ENCODE measurements at regions not wholly inside any gene's neighbourhood (a gene's known extent, or its start where the extent isn't known, plus 50 kb on each side); places are given as distances from the start of the nearest gene placed in this dataset.

DNA sequence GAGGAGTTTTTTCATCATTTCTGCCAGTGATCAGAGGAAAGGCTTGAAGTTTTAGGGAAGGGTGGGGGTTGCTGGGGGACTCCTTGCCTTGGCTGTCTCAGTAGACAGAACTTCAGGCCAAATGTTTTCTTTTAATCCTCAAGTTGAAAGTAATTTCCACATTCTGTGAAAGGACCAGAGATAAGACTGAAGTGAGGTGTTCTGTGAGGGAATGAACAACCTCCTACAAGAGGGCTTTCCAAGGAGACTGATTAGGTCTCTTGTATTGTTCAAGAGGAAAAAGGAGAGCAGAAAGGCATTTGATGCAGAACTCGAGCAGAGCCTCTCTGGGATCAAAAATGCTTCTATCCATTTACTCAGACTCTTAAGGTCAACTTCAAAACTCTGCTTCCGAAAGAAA, 282.1 kb upstream of the ATP10B start:
- DNase-seq (ENCODE audit: low spot score): no peak

DNA sequence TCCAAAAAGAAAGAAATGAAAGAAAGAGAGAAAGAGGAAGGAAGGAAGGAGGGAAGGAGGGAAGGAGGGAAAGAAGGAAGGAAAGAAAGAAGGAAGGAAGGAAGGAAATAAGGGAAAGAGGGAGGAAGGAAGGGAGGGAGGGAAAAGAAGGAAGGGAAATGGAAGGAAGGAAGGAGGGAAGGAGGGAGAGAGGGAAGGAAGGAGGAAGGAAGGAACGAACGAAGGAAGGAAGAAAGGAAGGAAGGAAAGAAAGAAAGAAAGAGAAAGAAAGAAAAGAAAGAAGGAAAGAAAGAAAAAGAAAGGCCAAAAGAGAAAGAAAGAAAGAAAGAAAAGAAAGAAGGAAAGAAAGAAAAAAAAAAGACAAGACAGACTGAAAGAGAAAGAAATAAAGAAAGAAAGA, 263.9 kb upstream of the ATP10B start:
- no peak for DNase-seq (ENCODE audit: low spot score)

DNA sequence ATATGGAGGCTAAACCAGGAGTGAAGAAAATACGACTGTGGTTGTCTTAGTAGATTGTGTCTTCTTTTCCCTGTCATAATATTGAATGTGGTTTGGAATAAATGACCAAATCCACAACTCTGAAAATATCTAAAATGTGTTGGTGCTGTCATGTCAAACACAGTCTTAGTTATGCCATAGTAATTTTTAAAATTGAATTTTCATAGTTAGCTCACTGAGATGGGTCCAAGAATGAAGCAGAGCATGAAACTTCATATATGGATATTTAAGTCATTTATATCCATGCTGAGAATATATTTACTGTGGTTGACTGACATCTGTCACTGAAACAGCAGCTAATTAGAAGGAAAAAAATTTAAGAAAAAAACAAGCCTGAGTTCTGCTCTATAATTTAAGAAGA, 260.4 kb upstream of the ATP10B start:
- DNase-seq (ENCODE audit: low spot score): no peak

DNA sequence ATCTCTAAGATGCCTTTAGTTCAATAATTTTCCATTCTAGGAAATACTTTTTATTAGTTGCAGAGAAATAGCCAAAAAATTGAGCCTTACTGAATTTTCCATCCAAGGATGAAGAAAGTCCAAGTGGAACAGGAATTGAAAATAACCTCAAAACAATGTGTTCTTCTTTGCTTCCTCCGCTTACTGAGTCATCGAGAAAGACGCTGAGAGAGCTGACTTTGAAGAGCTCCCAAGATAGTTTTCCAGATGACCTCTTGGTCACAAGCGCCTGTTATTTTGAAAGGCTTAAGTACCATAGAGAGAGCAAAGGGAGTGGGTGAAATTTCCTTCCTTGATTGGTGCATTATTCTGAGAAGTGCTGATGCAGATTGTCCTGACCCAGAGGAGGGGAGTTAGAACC, 253.5 kb upstream of the ATP10B start:
- DNase-seq (ENCODE audit: low spot score): no peak

DNA sequence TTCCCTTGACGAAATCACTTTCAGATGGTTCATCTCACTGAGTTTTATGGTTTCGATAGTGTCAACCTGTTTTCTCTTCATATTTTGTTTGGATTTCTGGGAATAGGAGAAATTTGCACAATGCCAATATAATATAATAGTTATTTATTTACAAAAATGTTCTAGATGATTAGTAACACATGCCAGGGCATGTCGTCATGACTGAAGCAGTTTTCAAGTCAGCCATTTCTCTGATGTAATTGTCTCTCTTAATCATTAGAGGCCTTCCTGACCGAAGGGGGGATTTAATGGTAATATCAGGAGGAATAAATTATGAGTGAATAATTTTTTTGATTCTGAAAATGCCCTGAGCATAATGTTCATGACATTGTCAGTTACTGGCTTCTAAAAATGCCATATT, 246.5 kb upstream of the ATP10B start:
- no peak for DNase-seq (ENCODE audit: low spot score)

DNA sequence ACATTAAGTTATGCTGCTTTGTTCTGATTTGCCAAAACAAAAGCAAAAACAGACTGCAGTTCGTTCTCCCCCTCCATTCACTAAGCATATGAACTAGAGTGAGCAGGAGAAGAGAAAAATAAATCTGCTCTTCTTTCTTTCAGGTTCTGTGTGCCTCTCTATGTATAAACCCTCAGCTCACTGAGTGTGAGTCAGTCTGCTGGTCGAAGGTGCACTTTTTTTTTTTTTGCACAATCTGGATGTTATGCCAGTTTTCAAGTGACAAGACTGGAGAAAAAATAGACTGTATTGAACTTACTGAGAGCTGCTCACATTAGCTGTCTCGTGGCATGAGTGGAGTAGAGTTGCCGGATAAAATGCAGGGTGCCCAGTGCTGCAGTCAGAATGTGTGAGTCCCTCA, 244.6 kb upstream of the ATP10B start:
- no peak for DNase-seq (ENCODE audit: low spot score)

DNA sequence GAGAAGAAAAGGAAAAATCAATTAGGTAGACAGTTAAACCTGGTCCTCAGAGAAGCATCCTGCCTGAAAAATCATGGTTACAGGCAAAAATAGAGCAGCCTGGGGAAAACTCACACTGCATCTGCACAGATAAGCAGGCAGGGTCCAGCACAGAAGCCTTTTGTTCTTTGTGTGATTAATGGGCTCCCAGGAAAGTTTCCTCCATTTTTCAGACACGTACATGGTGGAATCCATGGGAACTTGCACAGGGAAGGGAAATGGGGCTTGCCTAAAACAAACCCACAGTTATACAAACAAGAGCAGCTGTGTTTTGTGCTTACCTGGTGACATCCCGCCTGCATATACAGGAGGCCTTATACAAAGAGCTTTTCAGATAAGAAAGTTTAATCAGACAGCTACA, 243.9 kb upstream of the ATP10B start:
- no peak for DNase-seq (ENCODE audit: low spot score)

DNA sequence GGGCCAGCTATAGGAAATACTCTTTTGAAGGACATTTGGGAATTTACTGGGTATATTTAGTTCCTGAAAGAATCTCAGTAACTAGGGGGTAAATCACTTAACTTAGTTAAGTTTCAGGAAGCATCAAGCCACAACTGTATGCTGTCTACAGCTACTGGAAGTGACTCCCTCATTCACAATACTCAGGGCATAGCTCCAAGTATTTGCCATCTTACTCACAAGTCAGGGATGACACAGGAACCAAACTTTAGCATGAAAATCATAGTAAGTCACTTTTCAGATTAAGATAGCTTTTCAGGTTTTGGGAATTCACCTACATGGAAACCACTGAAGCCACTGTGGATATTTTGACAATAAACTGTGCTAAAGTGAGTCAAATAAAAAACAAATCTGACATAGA, 242.4 kb upstream of the ATP10B start:
- DNase-seq (ENCODE audit: low spot score): no peak

DNA sequence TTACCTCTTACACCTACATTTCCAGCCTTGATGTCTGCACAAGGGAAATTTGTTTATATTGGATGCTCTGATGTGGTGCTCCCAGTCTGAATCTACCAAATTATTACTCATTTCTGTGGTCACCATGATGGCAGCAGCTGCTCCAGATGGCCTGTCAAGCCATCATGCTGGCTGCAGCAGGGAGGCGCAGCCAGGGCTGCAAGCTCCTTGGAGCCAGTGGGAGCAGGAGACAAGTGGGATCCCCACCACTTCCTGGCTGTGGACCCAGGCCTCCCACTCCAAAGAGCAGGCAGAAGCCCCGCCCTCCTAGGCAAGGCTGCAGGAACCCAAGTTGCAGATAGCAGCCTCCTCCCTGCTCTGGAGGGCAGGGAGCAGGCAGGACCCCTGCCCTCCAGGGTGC, 241.1 kb upstream of the ATP10B start:
- DNase-seq (ENCODE audit: low spot score): no peak

DNA sequence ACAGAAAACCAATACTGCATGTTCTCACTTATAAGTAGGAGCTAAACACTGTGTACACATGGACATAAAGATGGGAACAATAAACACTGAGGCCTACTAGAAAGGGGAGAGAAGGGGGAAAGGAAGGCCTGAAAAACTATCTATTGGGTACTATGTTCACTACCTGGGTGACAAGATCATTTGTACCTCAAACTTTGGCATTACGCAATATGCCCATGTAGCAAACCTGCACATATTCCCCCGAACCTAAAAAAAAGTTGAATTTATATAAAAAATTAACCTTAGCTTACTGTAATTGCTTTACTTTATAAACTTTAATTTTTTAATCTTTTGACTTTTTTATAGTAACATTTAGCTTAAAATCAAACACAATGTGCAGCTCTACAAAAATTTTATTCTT, 237.6 kb upstream of the ATP10B start:
- no peak for DNase-seq (ENCODE audit: low spot score)

DNA sequence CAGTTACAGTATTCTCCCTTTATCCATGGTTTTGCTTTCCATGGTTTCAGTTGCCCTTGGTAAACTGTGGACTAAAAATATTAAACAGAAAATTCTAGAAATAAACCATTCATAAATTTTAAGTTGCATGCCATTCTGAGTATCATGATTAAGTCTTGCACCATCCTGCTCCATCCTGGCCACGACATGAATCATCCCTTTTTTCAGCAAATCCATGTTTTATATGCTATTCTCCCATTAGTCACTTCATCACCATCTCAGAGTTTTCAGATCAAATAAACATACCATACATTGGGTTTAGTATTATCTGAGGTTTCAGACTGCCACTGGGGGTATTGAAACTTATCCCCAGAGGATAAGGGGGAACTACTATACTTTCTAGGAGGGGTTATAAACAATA, 234.4 kb upstream of the ATP10B start:
- no peak for DNase-seq (ENCODE audit: low spot score)

DNA sequence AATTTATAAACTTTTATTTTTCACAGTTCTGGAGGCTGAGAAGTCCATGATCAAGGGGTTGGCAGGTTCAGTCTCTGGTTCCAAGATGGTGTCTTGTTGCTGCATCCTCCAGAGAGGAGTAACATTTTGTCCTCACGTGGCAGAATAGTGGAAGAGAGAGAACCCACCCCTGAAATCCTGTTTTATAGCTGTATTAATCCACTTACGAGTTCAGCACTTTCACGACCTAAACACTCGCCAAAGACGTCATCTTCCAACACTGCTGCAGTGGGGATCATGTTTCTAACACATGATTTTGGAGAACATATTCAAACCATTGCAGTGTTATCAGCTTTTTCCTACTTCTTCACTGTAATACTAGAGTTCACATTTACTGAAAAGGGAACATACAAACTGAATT, 233.0 kb upstream of the ATP10B start:
- DNase-seq (ENCODE audit: low spot score): no peak

DNA sequence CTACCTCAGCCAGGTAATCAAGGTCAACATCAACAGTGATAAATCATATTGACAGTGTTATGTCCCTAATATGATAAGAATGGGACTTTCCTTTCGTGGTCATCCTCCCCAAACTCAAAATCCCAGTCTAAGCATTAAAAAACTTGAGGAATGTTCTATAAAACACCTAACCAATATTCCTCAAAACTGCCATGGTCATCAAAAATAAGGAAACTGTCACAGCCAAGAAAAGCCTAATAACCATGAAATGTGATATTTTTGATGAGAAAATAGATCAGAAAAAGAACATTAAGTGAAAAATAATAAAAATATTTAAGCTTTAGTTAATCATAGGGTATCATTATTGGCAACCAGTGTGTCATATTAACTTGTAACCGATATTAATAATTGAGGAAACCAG, 232.1 kb upstream of the ATP10B start:
- DNase-seq (ENCODE audit: low spot score): no peak

DNA sequence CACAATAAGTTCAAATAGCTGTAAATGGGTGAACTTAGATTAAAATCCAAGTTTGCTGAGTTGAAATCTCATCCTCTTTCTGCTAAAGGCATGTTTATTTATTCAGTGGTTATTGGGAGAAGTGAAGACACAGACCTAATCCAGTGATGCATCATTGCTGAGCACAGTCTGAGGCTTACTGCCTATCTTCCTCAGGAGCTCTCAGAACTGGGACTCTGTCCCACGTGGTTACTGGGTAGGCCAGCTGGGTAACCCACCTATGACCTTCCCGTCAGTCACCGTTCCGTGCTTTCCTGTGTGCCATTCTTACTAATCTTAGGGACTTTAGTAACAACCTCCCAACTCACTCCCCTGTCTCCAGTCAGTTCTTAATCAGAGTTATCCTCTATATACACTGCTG, 226.8 kb upstream of the ATP10B start:
- no peak for DNase-seq (ENCODE audit: low spot score)

DNA sequence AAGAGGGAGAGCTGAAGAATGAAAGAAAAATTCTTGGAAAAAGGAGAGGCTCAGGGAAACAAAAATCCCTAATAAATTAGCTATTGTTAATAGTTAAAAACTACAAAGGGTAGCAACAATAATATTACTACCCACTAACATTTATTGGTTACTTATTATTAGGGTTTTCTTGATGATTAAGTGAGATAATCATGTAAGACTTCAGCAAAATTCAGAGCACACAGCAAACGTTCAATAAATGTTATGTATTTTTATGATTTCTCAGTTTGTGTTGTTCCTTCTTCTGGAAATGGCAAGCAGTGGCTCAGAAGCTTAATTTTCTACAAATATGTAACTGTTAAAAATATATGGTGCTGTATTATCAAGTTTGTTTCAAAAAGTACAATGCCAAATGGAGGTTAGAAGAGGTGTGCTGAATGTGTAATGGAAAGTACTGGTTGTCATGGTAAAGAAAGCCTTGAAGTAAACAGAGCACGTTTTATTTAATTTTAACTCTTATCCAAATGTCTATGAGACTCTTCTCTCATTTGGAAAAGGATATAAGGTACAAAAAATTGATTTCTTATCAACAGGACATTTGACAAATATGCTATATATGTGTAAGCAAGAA, 226.0 kb upstream of the ATP10B start:
- DNase-seq (ENCODE audit: low spot score): no peak

DNA sequence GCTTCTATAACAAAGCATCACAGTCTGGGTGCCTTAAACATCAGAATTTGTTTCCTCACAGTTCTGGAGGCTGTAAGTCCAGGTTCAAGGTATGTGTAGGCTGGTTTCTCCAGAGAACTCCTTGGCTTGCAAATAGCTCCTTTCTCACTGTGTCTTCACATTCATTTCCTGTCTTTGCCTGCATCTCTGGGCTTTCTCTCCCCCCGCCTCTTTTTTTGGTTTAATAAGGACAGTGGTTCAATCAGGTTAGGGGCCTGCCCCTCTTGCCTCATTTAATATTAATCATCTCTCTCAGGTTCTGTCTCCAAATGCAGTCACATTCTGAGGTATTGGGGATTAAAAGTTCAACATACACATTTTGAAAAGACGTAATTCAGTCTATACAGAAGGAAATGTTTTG, 225.5 kb upstream of the ATP10B start:
- DNase-seq (ENCODE audit: low spot score): no peak

DNA sequence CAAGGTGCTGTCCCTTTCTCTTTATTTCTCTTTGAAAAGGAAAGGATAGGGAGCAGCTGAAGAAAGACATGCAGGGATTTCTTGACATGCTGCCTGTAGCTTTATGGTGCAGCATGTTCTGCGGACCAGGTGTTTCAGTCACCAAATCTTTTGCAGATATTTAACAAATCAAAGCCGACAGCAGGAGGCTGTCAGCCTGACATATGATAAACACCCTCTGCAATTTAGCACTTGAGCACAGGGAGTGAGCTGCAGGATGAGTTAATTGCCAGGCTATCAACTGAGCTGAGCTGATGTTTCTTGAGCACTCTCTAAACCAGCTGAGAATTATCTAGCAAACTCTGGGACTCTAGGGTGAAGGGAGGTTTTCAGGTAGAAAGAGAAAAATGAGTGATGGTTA, 212.8 kb upstream of the ATP10B start:
- DNase-seq (ENCODE audit: low spot score): no peak

DNA sequence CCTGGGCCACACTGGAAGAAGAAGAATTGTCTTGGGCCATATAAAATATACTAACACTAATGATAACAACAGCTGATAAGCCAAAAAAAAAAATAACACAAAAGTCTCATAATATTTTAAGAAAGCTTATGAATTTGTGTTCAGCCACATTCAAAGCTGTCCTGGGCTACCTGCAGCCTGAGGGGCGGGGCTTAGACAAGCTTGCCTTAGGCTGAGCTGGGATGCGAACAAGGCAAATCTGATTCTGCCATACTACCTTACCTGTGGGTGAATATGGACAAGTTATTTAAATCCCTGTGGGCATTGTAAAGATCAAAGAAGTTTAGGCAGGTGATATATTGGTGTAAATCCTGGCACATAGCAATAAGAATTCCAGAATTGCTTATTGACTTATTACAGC, 212.3 kb upstream of the ATP10B start:
- DNase-seq (ENCODE audit: low spot score): no peak

DNA sequence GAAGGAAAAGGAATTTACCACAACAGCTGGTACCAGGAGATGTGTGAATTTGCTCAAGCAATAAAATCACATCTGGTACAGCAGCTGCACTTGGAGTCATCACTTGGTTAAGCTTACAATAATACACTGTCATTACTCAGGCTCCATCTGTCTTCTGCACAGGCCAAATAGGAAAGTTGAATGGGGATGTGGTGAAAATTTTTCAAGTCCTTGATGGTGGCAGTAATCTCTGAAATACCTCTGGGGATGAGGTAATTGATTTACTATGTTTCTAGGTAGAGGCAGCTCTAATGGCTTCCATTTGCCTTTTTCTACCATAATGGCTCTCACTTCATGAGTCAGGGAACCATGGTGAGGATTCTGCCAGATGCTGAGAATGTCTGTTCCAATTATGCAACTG, 206.8 kb upstream of the ATP10B start:
- DNase-seq (ENCODE audit: low spot score): no peak

DNA sequence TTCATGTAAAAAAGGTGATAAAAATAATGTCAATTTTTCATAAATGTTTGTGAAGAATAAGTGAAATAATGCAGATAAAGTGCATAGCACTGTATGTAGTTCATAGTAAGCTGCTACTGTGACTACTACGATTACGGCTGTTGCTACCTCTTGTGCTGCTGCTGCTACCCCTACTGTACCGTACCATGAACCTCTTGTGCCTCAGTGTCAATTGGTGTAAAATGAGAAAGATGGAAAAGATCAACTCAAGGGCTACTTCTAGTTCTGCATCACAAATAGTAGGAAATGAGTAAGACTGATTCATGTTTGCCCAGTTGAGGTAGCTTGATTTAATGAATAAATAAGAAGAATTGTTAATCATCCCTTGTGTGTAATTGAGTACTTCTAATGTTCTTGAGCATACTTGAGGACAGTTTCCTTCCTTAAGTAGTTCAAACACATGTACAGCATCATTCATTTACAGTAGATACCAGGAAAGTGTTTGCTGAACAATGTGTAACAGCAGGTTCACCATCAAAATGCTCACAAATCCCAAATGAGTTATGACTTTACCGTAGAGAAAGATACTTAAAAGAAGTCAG, 200.0 kb upstream of the ATP10B start:
- DNase-seq (ENCODE audit: low spot score): no peak

DNA sequence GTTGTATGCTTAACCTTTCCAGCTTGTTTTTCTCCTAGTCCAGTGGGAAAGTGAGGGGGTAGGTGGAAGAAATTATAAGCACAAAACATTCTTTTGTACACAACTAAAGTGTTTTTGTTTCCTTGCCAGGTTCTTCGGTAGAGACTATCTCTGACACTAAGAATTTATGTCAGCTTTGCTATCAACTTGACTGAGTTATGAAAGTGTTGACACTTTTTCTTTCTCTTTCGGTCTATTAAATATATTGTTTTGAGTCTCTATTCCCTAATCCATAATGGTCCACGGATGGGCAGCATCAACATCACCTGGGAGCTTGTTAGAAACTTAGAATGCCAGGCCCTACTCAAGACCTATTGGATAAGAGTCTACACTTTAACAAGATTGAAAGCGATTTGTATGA, 195.0 kb upstream of the ATP10B start:
- DNase-seq (ENCODE audit: low spot score): no peak

DNA sequence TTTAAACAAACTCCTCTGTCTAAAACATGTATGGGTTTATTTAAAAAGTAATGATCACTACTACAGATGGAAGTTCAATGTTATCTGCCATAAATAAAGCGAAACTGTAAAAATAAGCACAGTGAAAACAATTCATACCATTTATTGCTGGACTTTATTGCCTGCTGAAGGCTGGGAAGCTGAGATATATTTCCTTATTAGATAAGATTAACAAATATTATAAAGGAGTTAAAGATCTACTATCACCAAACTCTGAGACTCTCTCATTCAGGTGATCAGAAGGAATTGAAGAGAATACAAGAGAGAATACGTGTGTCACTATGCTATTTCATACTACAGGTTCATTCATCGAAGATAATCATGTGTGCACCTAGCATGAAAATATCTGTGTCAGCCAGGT, 190.9 kb upstream of the ATP10B start:
- no peak for DNase-seq (ENCODE audit: low spot score)

DNA sequence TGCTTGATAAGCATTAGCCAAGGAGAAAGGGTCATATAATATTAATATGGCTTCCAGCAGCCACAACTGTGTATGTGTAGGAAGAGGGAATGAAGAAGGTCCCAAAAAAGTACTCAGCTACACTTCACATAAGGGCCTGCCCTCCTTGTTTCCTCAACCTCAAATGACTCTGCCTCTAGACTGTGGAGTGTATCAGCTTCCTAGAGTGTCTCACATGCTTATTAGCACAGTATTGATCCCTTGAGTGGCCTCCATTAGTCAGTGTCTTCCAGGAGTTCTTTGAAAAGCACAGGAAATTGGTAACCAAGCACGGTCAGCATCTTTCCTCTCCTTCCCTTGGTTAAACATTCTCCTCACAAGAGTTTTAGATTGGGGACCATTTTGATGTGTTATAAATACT, 190.4 kb upstream of the ATP10B start:
- DNase-seq (ENCODE audit: low spot score): no peak

DNA sequence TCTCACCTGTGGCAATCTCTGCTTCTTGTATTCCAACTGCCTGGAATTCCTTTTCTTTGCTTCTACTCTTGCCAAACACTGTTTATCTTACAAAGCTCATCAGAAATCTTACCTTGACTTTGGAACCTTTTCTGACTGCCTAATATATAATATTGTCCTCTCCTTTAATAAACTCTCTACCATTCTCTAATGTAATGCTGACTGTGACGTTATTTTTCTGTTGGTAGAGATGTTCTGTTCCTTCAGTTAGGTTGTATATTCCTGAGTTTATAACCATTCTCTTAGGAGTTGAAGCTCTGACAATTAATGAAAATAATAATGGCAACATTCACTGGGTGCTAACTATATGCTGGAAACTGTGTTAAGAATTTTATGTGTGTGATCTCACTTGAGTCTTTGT, 188.8 kb upstream of the ATP10B start:
- DNase-seq (ENCODE audit: low spot score): no peak

DNA sequence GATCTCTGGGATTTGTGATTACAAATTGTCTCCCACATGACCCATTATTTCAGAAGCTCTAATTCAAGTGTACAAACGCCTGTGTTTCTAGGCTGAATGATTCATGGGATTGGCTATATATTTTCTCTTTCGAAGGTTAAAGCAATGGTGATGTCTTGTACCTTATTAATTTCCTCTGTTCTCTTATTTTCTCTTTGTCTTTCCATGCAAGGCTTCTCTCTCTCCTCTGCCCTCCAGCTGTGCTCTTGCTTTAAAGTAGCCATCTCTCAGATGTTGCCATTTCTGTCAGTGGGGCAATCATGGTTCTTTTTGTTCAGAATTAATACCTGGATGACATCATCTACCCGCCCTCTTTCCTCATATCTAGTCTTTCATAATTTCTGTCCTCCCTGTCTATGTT, 184.3 kb upstream of the ATP10B start:
- DNase-seq (ENCODE audit: low spot score): no peak
